ENCODE measurements at regions not wholly inside any gene's neighbourhood (a gene's known extent, or its start where the extent isn't known, plus 50 kb on each side); places are given as distances from the start of the nearest gene placed in this dataset.

- no peaks in the 10 kb centered on the region for H3K4me1 ChIP-seq (ENCODE audit: control insufficient read depth in 2 of 2, insufficient read depth in 2 of 2, low read length in 1 of 2)
- no peak overlapping the region for H3K27ac ChIP-seq (ENCODE audit: low read depth in 2 of 2, low read length in 1 of 2)
- H3K36me3 ChIP-seq (ENCODE audit: control insufficient read depth in 2 of 2, insufficient read depth in 2 of 2, low read length in 1 of 2): no peaks in the 10 kb centered on the region
- H3K27me3 ChIP-seq (ENCODE audit: control insufficient read depth in 1 of 2, insufficient read depth in 2 of 2, low read length in 2 of 2): no peaks in the 10 kb centered on the region
- H3K4me3 ChIP-seq (ENCODE audit: low read depth in 1 of 2, low read length in 2 of 2): no peak overlapping the region
- no peaks in the 10 kb centered on the region for H3K9me3 ChIP-seq (ENCODE audit: control insufficient read depth in 2 of 2, insufficient read depth in 1 of 2, low read depth in 1 of 2, low read length in 1 of 2)
- 42 to 43% methylated on average over 1 of the region's 1 CpG for WGBS, 2 donors
These were observed 375.8 kb upstream of the FANCL start for GRCh38 chr2:58616961-58617360.

GRCh38 chr2:58614219-58614618 is 373.1 kb upstream of the FANCL start:
- no peaks in the 10 kb centered on the region for H3K27me3 ChIP-seq (ENCODE audit: control insufficient read depth in 1 of 2, insufficient read depth in 2 of 2, low read length in 2 of 2)
- no peak overlapping the region for H3K4me3 ChIP-seq (ENCODE audit: low read depth in 1 of 2, low read length in 2 of 2)
- WGBS, 2 donors: 32 to 36% methylated on average over 2 of the region's 2 CpGs
- H3K9me3 ChIP-seq (ENCODE audit: control insufficient read depth in 2 of 2, insufficient read depth in 1 of 2, low read depth in 1 of 2, low read length in 1 of 2): no peaks in the 10 kb centered on the region
- H3K27ac ChIP-seq (ENCODE audit: low read depth in 2 of 2, low read length in 1 of 2): no peak overlapping the region
- H3K4me1 ChIP-seq (ENCODE audit: control insufficient read depth in 2 of 2, insufficient read depth in 2 of 2, low read length in 1 of 2): no peaks in the 10 kb centered on the region
- H3K36me3 ChIP-seq (ENCODE audit: control insufficient read depth in 2 of 2, insufficient read depth in 2 of 2, low read length in 1 of 2): no peaks in the 10 kb centered on the region

- Histone ChIP-seq H3K36me3 (ENCODE audit: control insufficient read depth in 2 of 2, insufficient read depth in 2 of 2, low read length in 1 of 2) (no peaks in the 10 kb centered on the region), H3K27me3 (ENCODE audit: control insufficient read depth in 1 of 2, insufficient read depth in 2 of 2, low read length in 2 of 2) (no peaks in the 10 kb centered on the region), H3K4me1 (ENCODE audit: control insufficient read depth in 2 of 2, insufficient read depth in 2 of 2, low read length in 1 of 2) (no peaks in the 10 kb centered on the region), H3K4me3 (ENCODE audit: low read depth in 1 of 2, low read length in 2 of 2) (no peak overlapping the region), H3K9me3 (ENCODE audit: control insufficient read depth in 2 of 2, insufficient read depth in 1 of 2, low read depth in 1 of 2, low read length in 1 of 2) (no peaks in the 10 kb centered on the region), H3K27ac (ENCODE audit: low read depth in 2 of 2, low read length in 1 of 2) (no peak overlapping the region)
- WGBS, 2 donors: 81 to 83% methylated on average over 6 of the region's 6 CpGs
These were observed 371.8 kb upstream of the FANCL start for GRCh38 chr2:58612973-58613372.

- no peak overlapping the region for H3K4me3 ChIP-seq (ENCODE audit: low read depth in 1 of 2, low read length in 2 of 2)
- no peaks in the 10 kb centered on the region for H3K36me3 ChIP-seq (ENCODE audit: control insufficient read depth in 2 of 2, insufficient read depth in 2 of 2, low read length in 1 of 2)
- H3K27me3 ChIP-seq (ENCODE audit: control insufficient read depth in 1 of 2, insufficient read depth in 2 of 2, low read length in 2 of 2): no peaks in the 10 kb centered on the region
- no peaks in the 10 kb centered on the region for H3K9me3 ChIP-seq (ENCODE audit: control insufficient read depth in 2 of 2, insufficient read depth in 1 of 2, low read depth in 1 of 2, low read length in 1 of 2)
- no peaks in the 10 kb centered on the region for H3K4me1 ChIP-seq (ENCODE audit: control insufficient read depth in 2 of 2, insufficient read depth in 2 of 2, low read length in 1 of 2)
- no peak overlapping the region for H3K27ac ChIP-seq (ENCODE audit: low read depth in 2 of 2, low read length in 1 of 2)
- 72 to 83% methylated on average over 1 of the region's 1 CpG for WGBS, 2 donors
These were observed 368.2 kb upstream of the FANCL start for GRCh38 chr2:58609326-58609725.

- no peaks in the 10 kb centered on the region for H3K9me3 ChIP-seq (ENCODE audit: control insufficient read depth in 2 of 2, insufficient read depth in 1 of 2, low read depth in 1 of 2, low read length in 1 of 2)
- no peak overlapping the region for H3K4me3 ChIP-seq (ENCODE audit: low read depth in 1 of 2, low read length in 2 of 2)
- no peaks in the 10 kb centered on the region for H3K27me3 ChIP-seq (ENCODE audit: control insufficient read depth in 1 of 2, insufficient read depth in 2 of 2, low read length in 2 of 2)
- H3K4me1 ChIP-seq (ENCODE audit: control insufficient read depth in 2 of 2, insufficient read depth in 2 of 2, low read length in 1 of 2): no peaks in the 10 kb centered on the region
- H3K36me3 ChIP-seq (ENCODE audit: control insufficient read depth in 2 of 2, insufficient read depth in 2 of 2, low read length in 1 of 2): no peaks in the 10 kb centered on the region
- 49 to 53% methylated on average over 1 of the region's 1 CpG for WGBS, 2 donors
- no peak overlapping the region for H3K27ac ChIP-seq (ENCODE audit: low read depth in 2 of 2, low read length in 1 of 2)
These were observed 367.0 kb upstream of the FANCL start for GRCh38 chr2:58608146-58608545.

- Histone ChIP-seq H3K27ac (ENCODE audit: low read depth in 2 of 2, low read length in 1 of 2) (no peak overlapping the region), H3K9me3 (ENCODE audit: control insufficient read depth in 2 of 2, insufficient read depth in 1 of 2, low read depth in 1 of 2, low read length in 1 of 2) (no peaks in the 10 kb centered on the region), H3K4me1 (ENCODE audit: control insufficient read depth in 2 of 2, insufficient read depth in 2 of 2, low read length in 1 of 2) (no peaks in the 10 kb centered on the region), H3K4me3 (ENCODE audit: low read depth in 1 of 2, low read length in 2 of 2) (no peak overlapping the region), H3K36me3 (ENCODE audit: control insufficient read depth in 2 of 2, insufficient read depth in 2 of 2, low read length in 1 of 2) (no peaks in the 10 kb centered on the region), H3K27me3 (ENCODE audit: control insufficient read depth in 1 of 2, insufficient read depth in 2 of 2, low read length in 2 of 2) (no peaks in the 10 kb centered on the region)
- WGBS, 2 donors: 84 to 85% methylated on average over 2 of the region's 2 CpGs
These were observed 366.3 kb upstream of the FANCL start for GRCh38 chr2:58607448-58607847.

GRCh38 chr2:58606799-58607198 is 365.7 kb upstream of the FANCL start:
- Histone ChIP-seq H3K4me1 (ENCODE audit: control insufficient read depth in 2 of 2, insufficient read depth in 2 of 2, low read length in 1 of 2) (no peaks in the 10 kb centered on the region), H3K27ac (ENCODE audit: low read depth in 2 of 2, low read length in 1 of 2) (no peak overlapping the region), H3K4me3 (ENCODE audit: low read depth in 1 of 2, low read length in 2 of 2) (no peak overlapping the region), H3K27me3 (ENCODE audit: control insufficient read depth in 1 of 2, insufficient read depth in 2 of 2, low read length in 2 of 2) (no peaks in the 10 kb centered on the region), H3K9me3 (ENCODE audit: control insufficient read depth in 2 of 2, insufficient read depth in 1 of 2, low read depth in 1 of 2, low read length in 1 of 2) (no peaks in the 10 kb centered on the region), H3K36me3 (ENCODE audit: control insufficient read depth in 2 of 2, insufficient read depth in 2 of 2, low read length in 1 of 2) (no peaks in the 10 kb centered on the region)

GRCh38 chr2:58604096-58604495 is 363.0 kb upstream of the FANCL start:
- Histone ChIP-seq H3K36me3 (ENCODE audit: control insufficient read depth in 2 of 2, insufficient read depth in 2 of 2, low read length in 1 of 2) (no peaks in the 10 kb centered on the region), H3K9me3 (ENCODE audit: control insufficient read depth in 2 of 2, insufficient read depth in 1 of 2, low read depth in 1 of 2, low read length in 1 of 2) (peaks cover 0 to 3% of the 10 kb centered on the region in 2 donors), H3K4me3 (ENCODE audit: low read depth in 1 of 2, low read length in 2 of 2) (no peak overlapping the region), H3K4me1 (ENCODE audit: control insufficient read depth in 2 of 2, insufficient read depth in 2 of 2, low read length in 1 of 2) (no peaks in the 10 kb centered on the region), H3K27ac (ENCODE audit: low read depth in 2 of 2, low read length in 1 of 2) (no peak overlapping the region), H3K27me3 (ENCODE audit: control insufficient read depth in 1 of 2, insufficient read depth in 2 of 2, low read length in 2 of 2) (no peaks in the 10 kb centered on the region)
- WGBS, 2 donors: 53 to 66% methylated on average over 1 of the region's 1 CpG

- no peaks in the 10 kb centered on the region for H3K4me1 ChIP-seq (ENCODE audit: control insufficient read depth in 2 of 2, insufficient read depth in 2 of 2, low read length in 1 of 2)
These were observed 359.9 kb upstream of the FANCL start for GRCh38 chr2:58601017-58601416.

GRCh38 chr2:58598171-58598570 is 357.0 kb upstream of the FANCL start:
- no peak overlapping the region for H3K27ac ChIP-seq (ENCODE audit: low read depth in 2 of 2, low read length in 1 of 2)
- no peaks in the 10 kb centered on the region for H3K36me3 ChIP-seq (ENCODE audit: control insufficient read depth in 2 of 2, insufficient read depth in 2 of 2, low read length in 1 of 2)
- no peaks in the 10 kb centered on the region for H3K27me3 ChIP-seq (ENCODE audit: control insufficient read depth in 1 of 2, insufficient read depth in 2 of 2, low read length in 2 of 2)
- no peaks in the 10 kb centered on the region for H3K4me1 ChIP-seq (ENCODE audit: control insufficient read depth in 2 of 2, insufficient read depth in 2 of 2, low read length in 1 of 2)
- no peak overlapping the region for H3K4me3 ChIP-seq (ENCODE audit: low read depth in 1 of 2, low read length in 2 of 2)
- WGBS, 2 donors: 72 to 80% methylated on average over 3 of the region's 3 CpGs
- peaks cover 0 to 3% of the 10 kb centered on the region in 2 donors for H3K9me3 ChIP-seq (ENCODE audit: control insufficient read depth in 2 of 2, insufficient read depth in 1 of 2, low read depth in 1 of 2, low read length in 1 of 2)

More at GRCh38 chr2:58601017-58601416, 359.9 kb upstream of the FANCL start:
- WGBS, 2 donors: 80 to 84% methylated on average over 2 of the region's 2 CpGs
- Histone ChIP-seq H3K27ac (ENCODE audit: low read depth in 2 of 2, low read length in 1 of 2) (no peak overlapping the region), H3K27me3 (ENCODE audit: control insufficient read depth in 1 of 2, insufficient read depth in 2 of 2, low read length in 2 of 2) (no peaks in the 10 kb centered on the region), H3K36me3 (ENCODE audit: control insufficient read depth in 2 of 2, insufficient read depth in 2 of 2, low read length in 1 of 2) (no peaks in the 10 kb centered on the region), H3K4me3 (ENCODE audit: low read depth in 1 of 2, low read length in 2 of 2) (no peak overlapping the region), H3K9me3 (ENCODE audit: control insufficient read depth in 2 of 2, insufficient read depth in 1 of 2, low read depth in 1 of 2, low read length in 1 of 2) (peaks cover 0 to 3% of the 10 kb centered on the region in 2 donors)
